HEK293 (cell line): ENCODE measurements at regions not wholly inside any gene's neighbourhood (a gene's known extent, or its start where the extent isn't known, plus 50 kb on each side); places are given as distances from the start of the nearest gene placed in this dataset.

Experiments
- CTCF ChIP-seq: fragments of 450-650 bp; formaldehyde crosslinking; IDR thresholded peaks from 2 replicates; pipeline ENCODE4 v1.5.1; 2016; ENCODE audit warnings: missing biosample characterization, missing genetic modification characterization
- ZNF211 ChIP-seq: fragments of 450-650 bp; formaldehyde crosslinking; IDR thresholded peaks from 2 replicates; pipeline ENCODE4 v1.5.1; 2016; ENCODE audit warnings: low read depth, missing biosample characterization, missing genetic modification characterization
- ZNF248 ChIP-seq: fragments of 450-650 bp; formaldehyde crosslinking; IDR thresholded peaks from 2 replicates; pipeline ENCODE4 v1.5.1; 2017; ENCODE audit warnings: missing biosample characterization, missing genetic modification characterization
- ZNF274 ChIP-seq, 2 experiments: fragments of 200-500 bp in 1 of 2; fragments of 450-650 bp in 1 of 2; sonication (Bioruptor generic) in 1 of 2; formaldehyde crosslinking in 1 of 2; IDR thresholded peaks; 2 replicates each; pipeline versions ENCODE4 v1.5.1 to v1.6.1; 2014 to 2016; ENCODE audit warnings: borderline replicate concordance in 1 of 2, inconsistent platforms in 1 of 2, low read length in 1 of 2, missing biosample characterization in 1 of 2, missing genetic modification characterization in 1 of 2
- ZNF398 ChIP-seq: fragments of 450-650 bp; formaldehyde crosslinking; IDR thresholded peaks from 2 replicates; pipeline ENCODE4 v1.5.1; 2017; ENCODE audit warnings: missing biosample characterization, missing genetic modification characterization
- ZNF423 ChIP-seq: fragments of 450-650 bp; formaldehyde crosslinking; IDR thresholded peaks from 2 replicates; pipeline ENCODE4 v1.5.1; 2016; ENCODE audit warnings: missing biosample characterization, missing genetic modification characterization
- ZNF560 ChIP-seq: fragments of 450-650 bp; formaldehyde crosslinking; IDR thresholded peaks from 2 replicates; pipeline ENCODE4 v1.5.1; 2017; ENCODE audit warnings: missing biosample characterization, missing genetic modification characterization, borderline replicate concordance
- ZNF776 ChIP-seq: fragments of 450-650 bp; formaldehyde crosslinking; IDR thresholded peaks from 2 replicates; pipeline ENCODE4 v1.5.0; 2017; ENCODE audit warnings: missing biosample characterization, missing genetic modification characterization, borderline replicate concordance
- ZNF830 ChIP-seq: fragments of 450-650 bp; IDR thresholded peaks from 2 replicates; pipeline ENCODE4 v1.5.0; 2018; ENCODE audit warnings: missing biosample characterization, missing genetic modification characterization, low read depth, mild to moderate bottlenecking, moderate library complexity

- no peak for TF ChIP-seq ZNF274 (IDR thresholded peaks at IDR 0.05; ENCODE audit: low read length)
- TF ChIP-seq ZNF274 (tag by site-specific recombination; IDR thresholded peaks at IDR 0.05; ENCODE audit: borderline replicate concordance): no peak
- TF ChIP-seq ZNF211: no peak
- no peak for TF ChIP-seq CTCF (tag by site-specific recombination)
- TF ChIP-seq ZNF560 (tag by site-specific recombination): no peak
- TF ChIP-seq ZNF398 (tag by site-specific recombination): no peak
- TF ChIP-seq ZNF423 (tag by site-specific recombination): no peak
- TF ChIP-seq ZNF830: no peak
- no peak for TF ChIP-seq ZNF776 (tag by site-specific recombination)
- no peak for TF ChIP-seq ZNF248
Measured at GRCh38 chr10:128992770-128993169, 474.3 kb upstream of the MGMT start.
